DMS 273 (cell line): ENCODE measurements at regions not wholly inside any gene's neighbourhood (a gene's known extent, or its start where the extent isn't known, plus 50 kb on each side); places are given as distances from the start of the nearest gene placed in this dataset.

Experiments
- DNase-seq: peaks from one replicate; lab custom pipeline; 2025; ENCODE audit not compliant: unreplicated experiment; lab: John Stamatoyannopoulos, UW

DNA sequence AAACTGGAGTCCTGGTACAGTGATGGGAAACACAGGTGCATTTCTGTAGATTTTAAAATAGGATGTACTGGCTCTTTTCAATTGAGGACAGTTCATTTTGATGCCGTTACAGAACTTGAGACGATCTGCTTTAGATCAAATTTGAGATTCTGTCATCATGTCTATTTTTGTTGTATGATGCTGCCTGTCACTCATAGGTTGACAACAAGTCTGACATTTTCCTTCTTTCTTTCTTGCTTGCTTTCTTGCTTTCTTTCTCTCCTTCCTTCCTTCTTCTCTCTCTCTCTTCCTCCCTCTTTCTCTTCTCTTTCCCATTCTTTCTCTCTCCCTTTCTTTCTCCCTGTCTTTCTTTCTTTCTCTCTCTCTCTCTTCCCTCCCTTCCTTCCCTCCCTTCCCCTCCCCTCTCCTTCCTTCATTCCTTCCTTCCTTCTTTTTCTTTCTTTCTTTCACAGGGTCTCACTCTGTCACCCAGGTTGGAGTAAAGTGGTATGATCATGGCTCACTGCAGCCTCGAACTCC, 152.6 kb upstream of the SGK1 start:
- DNase-seq = no peak

DNA sequence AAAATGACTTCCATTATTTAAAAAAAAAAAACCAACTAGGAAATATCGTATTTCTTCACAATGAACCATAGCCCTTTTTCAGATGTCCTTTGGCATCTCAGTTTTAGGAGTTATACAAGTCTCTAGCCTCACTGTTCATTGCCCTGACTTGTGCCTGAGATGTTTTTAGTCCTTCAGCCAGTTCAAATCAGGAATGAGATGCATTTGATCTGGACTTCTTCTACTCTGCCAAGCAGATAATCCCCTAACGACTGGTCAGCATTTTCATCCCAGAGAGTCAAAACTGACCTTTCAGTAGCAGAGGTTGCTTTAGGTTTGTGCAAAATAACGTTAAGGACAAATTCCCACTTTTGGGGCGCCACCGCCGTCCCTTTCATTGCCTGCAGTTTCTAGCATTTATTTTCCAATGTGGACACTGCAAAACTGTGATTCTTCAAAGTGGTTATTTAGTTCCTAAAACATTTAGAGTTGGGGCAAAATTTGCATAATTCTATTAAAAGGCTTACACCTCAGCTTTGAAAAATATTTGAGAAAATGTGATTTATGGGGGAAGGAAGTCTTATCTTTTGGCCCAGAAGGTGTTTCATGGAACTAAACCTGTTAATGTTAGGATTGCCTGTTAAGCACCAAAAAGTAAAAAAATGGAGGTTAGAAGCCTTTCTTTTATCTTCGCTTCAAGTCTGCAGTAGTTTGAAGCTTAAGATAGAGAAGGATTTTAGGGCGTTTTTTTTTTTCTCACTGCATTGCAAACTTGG, 152.0 kb upstream of the SGK1 start:
- no peak for DNase-seq

DNA sequence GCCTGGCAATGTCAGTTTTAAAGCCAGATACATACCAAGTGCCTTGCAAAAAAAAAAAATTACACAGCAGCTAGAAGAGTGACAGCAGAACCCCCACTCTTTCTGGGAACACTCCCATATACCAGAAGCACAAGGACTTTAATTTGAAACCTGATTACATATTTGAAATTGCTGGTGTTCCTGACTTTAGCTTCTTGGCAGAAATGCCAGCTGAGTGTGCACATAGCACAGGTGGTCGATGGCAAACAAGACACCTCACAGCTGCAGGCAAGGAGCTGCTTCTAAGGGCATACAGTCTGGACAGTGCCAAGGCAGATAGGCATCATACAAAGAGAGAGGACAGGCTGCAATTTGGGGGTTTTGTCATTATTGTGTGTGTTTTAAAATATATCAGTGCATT, 150.7 kb upstream of the SGK1 start:
- DNase-seq = peak; percentile 70

GRCh38 chr6:134467620-134468019, 149.7 kb upstream of the SGK1 start:
- DNase-seq = peak; percentile 18

DNA sequence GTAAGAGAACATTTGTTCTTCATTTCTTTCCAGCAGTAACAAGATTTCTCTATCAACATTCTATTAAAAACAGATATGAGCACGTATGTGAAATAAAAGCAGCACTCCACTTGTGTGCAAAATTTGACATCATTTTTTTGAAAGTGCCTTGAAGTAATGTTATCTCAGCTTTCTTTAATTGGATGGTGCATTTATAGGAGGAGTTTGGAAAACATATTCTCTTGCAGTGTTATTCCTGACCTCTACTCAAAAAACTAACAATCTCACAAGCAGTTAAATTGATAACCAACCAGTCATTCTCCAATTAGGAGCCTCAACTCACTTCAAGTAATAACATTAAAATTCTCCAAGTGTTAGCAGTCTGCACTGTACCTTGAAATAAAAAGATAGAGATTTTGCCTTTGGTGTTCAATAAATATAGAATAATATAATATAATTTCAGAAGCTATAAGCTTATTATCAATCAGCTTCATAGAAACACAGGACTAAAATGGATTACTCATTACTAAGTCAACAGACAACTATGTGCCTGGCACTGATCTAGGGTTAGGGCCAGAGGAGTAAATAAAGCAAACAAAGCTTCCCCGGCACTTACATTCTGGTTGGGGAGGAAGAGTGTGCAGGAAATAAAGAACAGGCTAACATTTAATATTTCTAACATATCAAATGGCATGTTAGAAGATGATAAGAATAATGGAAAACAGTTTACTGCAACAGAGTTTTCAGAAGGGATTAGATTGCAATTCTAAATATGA, 149.0 kb upstream of the SGK1 start:
- DNase-seq = no peak

GRCh38 chr6:134464690-134465411, 146.9 kb upstream of the SGK1 start:
- DNase-seq = peak; percentile 93

DNA sequence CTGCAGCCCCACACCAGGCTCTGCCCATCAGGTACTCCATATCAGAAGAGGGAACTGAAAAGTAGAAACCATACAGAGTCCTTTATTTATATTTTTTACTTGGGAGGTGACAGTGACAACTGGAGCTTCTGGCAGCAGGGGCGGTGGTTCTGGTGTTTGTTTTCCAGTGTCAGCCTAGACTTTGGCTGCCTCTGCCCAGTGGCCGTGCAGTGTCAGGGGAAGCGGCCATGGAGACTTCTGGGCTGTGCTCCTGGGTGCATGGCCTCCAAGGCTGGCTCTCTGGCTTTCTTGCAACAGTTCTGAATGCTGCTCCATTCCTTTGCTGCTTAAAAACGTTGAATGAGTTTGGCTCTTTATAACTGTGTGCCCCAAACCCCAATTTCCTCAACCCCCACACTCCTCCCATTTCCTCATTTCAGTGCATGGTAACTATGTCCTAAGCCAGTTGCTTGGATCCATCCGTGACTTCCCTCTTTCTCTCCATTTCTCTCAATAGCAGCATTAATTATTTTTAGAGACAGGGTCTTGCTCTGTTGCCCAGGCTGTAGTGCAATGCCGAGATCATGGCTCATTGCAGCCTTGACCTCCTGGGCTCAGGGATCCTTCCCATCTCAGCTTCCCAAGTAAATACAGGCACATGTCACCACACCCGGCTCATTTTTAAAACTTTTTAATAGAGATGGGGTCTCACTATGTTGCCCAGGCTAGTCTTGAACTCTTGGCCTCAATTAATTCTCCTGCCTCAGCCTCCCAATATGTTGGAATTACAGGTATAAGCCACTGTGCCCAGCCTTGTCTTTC, 141.1 kb upstream of the SGK1 start:
- no peak for DNase-seq

DNA sequence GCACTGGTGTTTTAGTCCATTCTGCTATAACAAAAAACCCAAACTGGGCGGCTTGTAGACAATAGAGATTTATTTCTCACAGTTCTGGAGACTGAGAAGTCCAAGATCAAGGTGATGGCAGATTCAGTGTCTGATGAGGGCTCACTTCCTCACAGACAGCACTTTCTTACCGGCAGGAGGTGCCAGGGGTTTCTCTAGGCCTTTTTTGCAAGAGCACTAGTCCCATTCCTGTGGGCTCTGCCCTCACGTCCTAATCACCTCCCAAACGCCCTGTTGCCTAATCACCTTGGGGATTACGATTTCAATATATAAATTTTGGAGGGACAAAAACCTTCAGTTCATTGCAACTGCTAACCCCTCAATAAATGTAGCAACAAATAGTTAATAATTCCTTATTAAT, 140.0 kb upstream of the SGK1 start:
- peak; percentile 7 for DNase-seq

GRCh38 chr6:134456226-134456625, 138.3 kb upstream of the SGK1 start:
- DNase-seq = no peak

GRCh38 chr6:134455319-134455718, 137.4 kb upstream of the SGK1 start:
- no peak for DNase-seq

GRCh38 chr6:134454794-134455193, 136.9 kb upstream of the SGK1 start:
- no peak for DNase-seq

DNA sequence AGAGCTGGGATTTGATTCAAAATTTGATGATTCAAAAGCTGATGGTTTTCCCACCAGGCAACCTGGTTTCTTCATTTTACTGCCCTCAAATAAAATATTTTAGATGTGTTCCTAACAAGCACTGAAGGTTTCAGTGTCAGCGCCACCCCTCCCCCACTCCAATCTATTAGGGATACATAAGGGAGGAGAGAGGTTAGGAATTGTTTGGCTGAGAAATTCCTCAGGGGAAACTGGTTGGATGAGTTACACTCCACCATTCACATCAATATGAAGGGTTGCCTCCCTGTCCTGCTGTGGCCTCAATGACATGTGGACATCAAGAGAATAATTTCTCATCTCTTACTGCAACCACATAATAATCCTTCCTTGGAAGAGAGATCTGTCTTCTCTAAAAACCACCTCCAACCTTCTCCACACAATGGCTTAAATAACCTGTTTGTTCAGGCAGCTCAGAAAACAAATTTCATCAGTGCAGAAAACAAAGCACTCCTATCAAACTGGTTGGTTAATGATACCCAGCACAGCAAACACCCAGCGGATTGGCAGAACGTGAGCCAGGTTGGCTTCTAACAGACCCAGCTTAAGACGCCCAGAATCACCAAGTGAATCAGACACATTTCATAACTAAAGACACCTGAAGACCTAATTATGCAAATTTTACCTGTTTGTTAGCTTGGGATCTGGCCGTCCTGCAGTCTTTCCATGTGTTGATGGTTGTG, 136.0 kb upstream of the SGK1 start:
- DNase-seq = no peak

GRCh38 chr6:134452906-134453305, 135.0 kb upstream of the SGK1 start:
- no peak for DNase-seq

- peak; percentile 5 for DNase-seq
Observed at GRCh38 chr6:134451529-134451928, 133.6 kb upstream of the SGK1 start.

GRCh38 chr6:134449781-134450180, 131.9 kb upstream of the SGK1 start:
- DNase-seq = no peak

- no peak for DNase-seq
Observed at GRCh38 chr6:134449004-134449403, 131.1 kb upstream of the SGK1 start.

- no peak for DNase-seq
Observed at GRCh38 chr6:134447883-134448387, 130.0 kb upstream of the SGK1 start.

- no peak for DNase-seq
Observed at GRCh38 chr6:134447423-134447822, 129.5 kb upstream of the SGK1 start.

DNA sequence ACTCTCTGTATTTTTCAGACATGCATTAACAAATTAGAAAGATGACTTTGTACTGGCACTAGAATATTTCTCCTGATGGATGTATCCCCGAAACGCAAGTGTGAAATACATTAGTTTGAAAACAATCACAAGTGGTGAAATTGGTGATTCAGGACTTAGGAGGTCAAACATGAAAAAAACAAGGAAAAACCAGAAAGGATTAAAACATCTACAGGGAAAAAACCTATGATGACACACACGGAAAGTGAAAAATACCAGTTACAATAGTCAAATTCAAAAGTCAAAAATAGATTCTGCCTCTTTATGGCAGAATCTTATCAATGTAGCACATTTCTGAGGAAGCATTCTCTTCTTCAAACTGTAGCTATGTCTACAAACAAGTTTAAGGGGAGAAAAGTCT, 129.0 kb upstream of the SGK1 start:
- no peak for DNase-seq

- no peak for DNase-seq
Observed at GRCh38 chr6:134446218-134446848, 128.4 kb upstream of the SGK1 start.
